HepG2 (cell line): ENCODE measurements at regions not wholly inside any gene's neighbourhood (a gene's known extent, or its start where the extent isn't known, plus 50 kb on each side); places are given as distances from the start of the nearest gene placed in this dataset.

ENCODE experiments used
- CBX1 ChIP-seq: IDR thresholded peaks from one replicate; pipeline ENCODE4 v1.6.1; 2016; ENCODE audit warnings: antibody characterized with exemption, low read depth
- CTCF ChIP-seq: sonication (generic); formaldehyde crosslinking; IDR thresholded peaks from 2 replicates; pipeline ENCODE4 v1.5.0; 2020; ENCODE audit warnings: mild to moderate bottlenecking, missing genetic modification reagents, moderate library complexity
- KLF16 ChIP-seq, 2 experiments: sonication (generic) in 1 of 2; formaldehyde crosslinking in 1 of 2; IDR thresholded peaks; 2 replicates each; pipeline versions ENCODE4 v1.6.1 to v1.8.0; 2016 to 2023; ENCODE audit warnings: missing genetic modification reagents in 2 of 2, missing compliant biosample characterization in 1 of 2
- LBX2 ChIP-seq: sonication (generic); formaldehyde crosslinking; IDR thresholded peaks from 2 replicates; pipeline ENCODE4 v1.5.0; 2020; ENCODE audit warnings: missing genetic modification reagents, mild to moderate bottlenecking, borderline replicate concordance
- NR1H2 ChIP-seq: sonication (generic); formaldehyde crosslinking; IDR thresholded peaks from 2 replicates; pipeline ENCODE4 v1.8.1; 2022; ENCODE audit warnings: low read depth, missing genetic modification reagents, borderline replicate concordance
- PBX2 ChIP-seq: IDR thresholded peaks from 2 replicates; pipeline ENCODE4 v1.6.1; 2016; ENCODE audit warnings: control low read depth
- POLR2A ChIP-seq, 2 experiments: IDR thresholded peaks; 2 replicates each; pipeline ENCODE4 v1.6.1; 2011; ENCODE audit warnings: low read depth in 2 of 2, low read length in 2 of 2, mild to moderate bottlenecking in 1 of 2, moderate library complexity in 1 of 2; ENCODE audit not compliant: insufficient read depth in 1 of 2
- RNF2 ChIP-seq: fragments of 450-650 bp; conservative IDR thresholded peaks from 2 replicates; pipeline ENCODE4 v1.6.1; 2016; ENCODE audit warnings: low read depth
- SIN3A ChIP-seq: IDR thresholded peaks from 2 replicates; pipeline ENCODE4 v1.6.1; 2011; ENCODE audit warnings: low read depth, mild to moderate bottlenecking, control low read depth, low read length, borderline replicate concordance
- TCF7 ChIP-seq: sonication (generic); IDR thresholded peaks from 2 replicates; pipeline ENCODE4 v1.6.1; 2016; ENCODE audit warnings: antibody characterized with exemption, low read depth
- USF2 ChIP-seq, 2 experiments: sonication (generic) in 1 of 2; formaldehyde crosslinking in 1 of 2; IDR thresholded peaks; 2 replicates each; pipeline versions ENCODE4 v1.5.1 to v1.6.1; 2011 to 2020; ENCODE audit warnings: borderline replicate concordance in 1 of 2, low read depth in 1 of 2, low read length in 1 of 2, mild to moderate bottlenecking in 1 of 2, missing genetic modification reagents in 1 of 2, moderate library complexity in 1 of 2
- ZNF274 ChIP-seq: sonication (generic); formaldehyde crosslinking; IDR thresholded peaks from 2 replicates; pipeline ENCODE4 v1.5.1; 2020; ENCODE audit warnings: mild to moderate bottlenecking, missing genetic modification reagents
- ZNF609 ChIP-seq: sonication (generic); formaldehyde crosslinking; IDR thresholded peaks from 2 replicates; pipeline ENCODE4 v1.4.0; 2020; ENCODE audit warnings: mild to moderate bottlenecking, missing genetic modification reagents, borderline replicate concordance
- ZNF615 ChIP-seq: sonication (generic); formaldehyde crosslinking; IDR thresholded peaks from 2 replicates; pipeline ENCODE4 v1.5.0; 2020; ENCODE audit warnings: mild to moderate bottlenecking, missing genetic modification reagents, borderline replicate concordance

- no peak for TF ChIP-seq POLR2A (IDR thresholded peaks at IDR 0.05; ENCODE audit: insufficient read depth in 1 of 2, low read depth in 2 of 2, low read length in 2 of 2)
- TF ChIP-seq USF2 (IDR thresholded peaks at IDR 0.05; ENCODE audit: low read depth, low read length), result no peak
- no peak for TF ChIP-seq USF2 (CRISPR knock-in tag; IDR thresholded peaks at IDR 0.05; ENCODE audit: borderline replicate concordance)
- no peak for TF ChIP-seq PBX2
- TF ChIP-seq CTCF (CRISPR knock-in tag), result no peak
- TF ChIP-seq ZNF615 (CRISPR knock-in tag), result no peak
- TF ChIP-seq KLF16 (CRISPR knock-in tag; IDR thresholded peaks at IDR 0.05), result no peak
- no peak for TF ChIP-seq ZNF274 (CRISPR knock-in tag)
- TF ChIP-seq ZNF609 (CRISPR knock-in tag), result no peak
- no peak for TF ChIP-seq CBX1
- no peak for TF ChIP-seq TCF7
- no peak for TF ChIP-seq LBX2 (CRISPR knock-in tag)
- no peak for TF ChIP-seq RNF2
- no peak for TF ChIP-seq NR1H2 (CRISPR knock-in tag)
- no peak for TF ChIP-seq SIN3A
Observed at GRCh38 chr2:59018737-59019136, 777.6 kb upstream of the FANCL start.
